NCI-H2196 treated with DMSO at 0.1 percent for 48 hours (cell line): ENCODE measurements at regions not wholly inside any gene's neighbourhood (a gene's known extent, or its start where the extent isn't known, plus 50 kb on each side); places are given as distances from the start of the nearest gene placed in this dataset.
"Not testable (repeated sequence)": the region's sequence is repeated elsewhere in the genome, so short reads cannot be mapped to it uniquely, and the experiment has no call there.

ENCODE experiments used
- DNase-seq: peaks from one replicate; lab custom pipeline; 2025; ENCODE audit not compliant: unreplicated experiment; lab: John Stamatoyannopoulos, UW

DNA sequence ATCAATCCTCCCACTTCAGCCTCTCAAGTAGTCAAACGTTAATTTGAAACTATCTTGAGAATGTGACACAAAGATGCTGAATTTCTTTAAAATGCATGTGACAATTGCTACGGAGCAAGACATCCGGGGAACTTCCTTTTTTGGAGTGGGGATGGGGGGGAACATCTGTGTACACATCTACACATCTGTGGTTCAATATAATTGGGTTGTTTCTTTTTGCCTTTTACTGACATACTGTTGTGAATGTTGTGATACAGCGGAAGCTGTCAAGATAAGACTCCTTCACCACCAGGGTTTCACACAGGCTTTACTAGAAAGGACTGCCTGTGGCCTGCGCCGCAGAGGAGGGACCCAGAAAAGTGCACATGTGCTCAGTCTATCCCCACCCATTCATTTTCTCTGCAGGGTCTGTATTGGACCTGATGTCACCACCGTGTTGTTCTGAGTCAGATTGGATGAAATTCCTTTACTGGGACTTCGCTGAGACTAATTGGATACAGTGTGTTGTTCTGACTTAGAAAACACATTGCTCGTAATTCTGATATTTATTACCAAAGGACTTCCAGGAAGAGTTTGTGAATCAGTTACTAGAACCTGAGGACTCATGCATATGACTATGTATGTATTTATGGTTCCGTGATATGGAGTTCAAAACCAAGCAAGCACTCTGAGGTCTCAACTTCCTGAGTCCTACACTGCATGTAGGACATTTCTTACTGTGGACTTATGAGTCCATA is 98.7 kb upstream of the SGK1 start:
- no peak for DNase-seq

DNA sequence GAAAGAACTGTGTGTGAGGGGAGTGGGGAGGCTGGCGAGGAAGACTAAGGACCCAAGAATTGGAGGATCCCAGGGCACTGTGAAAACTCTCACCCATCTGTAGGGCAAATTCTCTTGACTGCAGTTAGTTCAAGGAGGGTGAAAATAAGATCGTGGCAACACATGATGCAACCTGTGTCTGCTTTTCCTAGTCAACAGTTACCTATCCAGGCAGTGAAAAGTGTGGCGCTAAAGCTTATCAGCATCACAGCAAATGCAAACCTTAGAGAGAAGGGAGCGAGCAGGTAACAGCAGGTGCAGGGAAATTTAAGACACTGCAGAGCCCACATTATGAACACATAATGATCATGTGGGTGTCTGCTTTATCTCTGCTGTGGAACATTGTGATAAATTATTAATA is 97.7 kb upstream of the SGK1 start:
- DNase-seq = no peak

DNA sequence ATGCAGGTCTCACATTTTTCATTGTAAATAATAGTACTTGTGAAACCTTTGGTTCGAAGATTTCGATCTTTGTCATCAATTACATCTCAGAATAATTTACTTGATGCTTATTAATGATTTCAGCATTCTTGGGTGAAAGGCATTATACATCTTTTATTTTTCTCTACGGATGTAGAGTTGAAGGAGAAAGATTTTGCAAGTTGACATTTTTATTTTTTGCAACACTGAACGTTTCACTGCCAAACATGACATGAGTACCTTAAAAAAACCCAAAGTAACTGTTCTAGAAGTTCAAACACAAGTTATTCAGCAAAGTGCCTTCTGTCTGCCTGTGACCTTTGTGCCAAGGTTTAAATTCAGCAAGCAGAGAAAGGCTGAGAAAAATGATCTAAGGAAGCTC is 97.3 kb upstream of the SGK1 start:
- DNase-seq = no peak

DNA sequence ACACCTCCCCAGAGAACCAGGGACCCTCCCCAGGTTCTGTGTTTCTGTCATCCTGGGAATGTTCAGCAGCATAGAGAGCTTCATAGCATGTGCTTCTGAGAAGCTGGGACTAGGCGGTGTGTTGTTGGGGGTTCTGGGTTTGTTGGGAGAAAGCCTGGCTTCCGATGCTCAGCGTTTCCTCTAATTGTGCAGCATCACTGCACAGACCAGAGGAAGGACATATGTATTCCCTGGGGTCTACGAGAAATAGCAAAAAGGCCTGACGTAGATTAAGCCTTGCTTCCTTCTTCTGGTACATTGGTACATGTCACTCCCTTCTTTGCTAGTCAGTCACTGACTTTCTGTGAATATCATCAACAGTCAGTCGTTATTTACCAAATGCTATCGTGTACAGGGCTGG is 96.9 kb upstream of the SGK1 start:
- DNase-seq = no peak

DNA sequence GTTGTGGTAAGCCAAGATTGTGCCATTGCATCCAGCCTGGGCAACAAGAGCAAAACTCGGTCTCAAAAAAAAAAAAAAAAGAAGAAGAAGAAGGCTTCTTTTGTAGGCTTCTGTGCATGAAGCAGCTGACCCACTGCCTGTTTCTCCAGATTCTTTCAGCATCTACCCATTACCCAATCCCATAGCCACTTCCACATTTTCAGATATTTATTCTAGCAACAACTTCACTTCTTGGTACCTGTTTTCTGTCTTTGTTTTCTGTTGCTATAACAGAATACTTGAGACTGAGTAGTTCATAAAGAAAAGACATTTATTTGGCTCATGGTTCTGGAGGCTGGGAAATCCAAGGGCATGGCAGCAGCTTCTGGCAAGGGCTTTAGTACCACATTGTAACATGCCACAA is 95.3 kb upstream of the SGK1 start:
- no peak for DNase-seq

DNA sequence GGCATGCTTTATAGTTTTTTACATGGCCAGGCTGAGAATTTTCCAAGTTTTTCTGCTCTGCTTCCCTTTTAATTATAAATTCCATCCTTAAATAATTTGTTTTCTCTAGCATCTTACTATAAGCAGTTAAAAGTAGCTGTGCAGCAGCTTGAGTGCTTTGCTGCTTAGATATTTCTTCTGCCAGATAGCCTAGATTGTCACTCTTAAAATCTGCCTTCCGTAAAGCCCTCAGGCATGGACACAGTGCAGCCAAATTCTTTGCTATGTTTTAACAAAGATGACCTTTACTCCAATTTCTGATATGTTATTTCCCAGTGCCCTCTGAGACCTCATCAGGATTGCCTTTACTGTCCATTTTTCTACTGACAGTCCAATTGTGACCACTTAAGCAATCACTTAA is 92.6 kb upstream of the SGK1 start:
- no peak for DNase-seq

DNA sequence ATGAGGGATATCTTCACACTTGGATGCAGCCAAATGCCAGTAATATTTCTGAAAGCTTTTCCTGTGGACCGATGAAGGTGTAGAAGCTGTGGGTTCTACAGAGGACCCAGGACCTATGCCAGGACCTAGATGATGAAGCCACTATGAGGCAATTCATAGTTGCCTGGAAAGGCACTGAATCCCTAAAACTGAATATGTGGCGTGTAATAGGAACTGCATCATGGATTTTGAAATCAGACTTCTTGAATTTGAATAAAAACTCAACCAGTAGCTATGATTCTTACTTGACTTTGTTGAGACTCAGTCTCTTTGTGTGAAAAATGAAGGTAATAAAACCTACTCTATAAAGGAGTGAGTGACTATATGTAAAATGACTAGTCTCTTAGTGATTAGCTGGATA is 89.9 kb upstream of the SGK1 start:
- no peak for DNase-seq

DNA sequence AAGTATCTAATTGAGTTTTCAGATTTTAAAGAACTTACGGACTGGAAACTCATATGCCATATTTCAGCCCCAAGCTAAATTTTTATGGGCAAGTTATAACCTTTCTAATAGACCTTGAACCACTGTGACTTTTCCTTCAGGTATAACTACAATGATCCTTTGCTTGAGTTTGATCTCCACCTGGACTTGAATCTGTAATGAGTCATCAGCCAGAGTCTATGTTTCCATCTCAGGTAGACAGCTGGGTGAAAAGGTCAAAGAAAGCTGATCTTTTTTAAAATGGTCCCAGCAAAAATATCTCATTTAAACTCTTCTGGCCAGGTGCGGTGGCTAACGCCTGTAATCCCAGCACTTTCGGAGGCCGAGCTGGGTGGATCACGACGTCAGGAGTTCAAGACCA is 88.4 kb upstream of the SGK1 start:
- no peak for DNase-seq

DNA sequence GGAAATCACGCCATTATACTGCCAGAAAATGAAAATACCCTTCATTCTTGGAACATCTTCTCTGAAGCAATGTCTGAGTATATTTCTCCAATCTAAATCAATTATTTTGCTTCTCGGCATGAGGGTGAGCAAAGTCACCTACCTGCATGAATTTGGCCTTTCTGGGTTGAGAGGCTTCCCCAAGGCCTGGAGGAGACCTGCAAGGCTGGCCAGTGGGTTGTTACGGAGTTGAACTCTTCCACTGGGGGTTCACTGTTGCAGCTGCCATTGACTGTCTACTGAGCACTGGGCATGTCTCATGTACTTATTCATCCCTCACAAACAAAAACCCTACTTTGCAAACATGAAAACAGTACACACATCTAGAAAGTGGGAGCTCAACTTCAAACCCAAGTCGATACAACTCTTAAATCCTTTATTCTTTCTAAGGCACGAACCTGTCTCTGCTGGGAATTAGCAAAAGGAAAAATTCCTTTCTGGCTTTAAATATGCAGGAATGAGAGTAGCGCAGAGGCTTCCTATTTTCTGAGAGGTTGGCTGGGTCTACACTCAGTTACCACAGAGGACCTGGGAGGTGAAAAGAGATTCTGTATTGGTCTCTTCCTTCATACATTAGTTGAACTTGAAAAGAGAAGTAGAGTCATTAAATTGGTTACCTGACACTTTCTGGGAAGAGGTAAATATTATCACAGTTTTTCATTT is 87.6 kb upstream of the SGK1 start:
- DNase-seq = no peak

DNA sequence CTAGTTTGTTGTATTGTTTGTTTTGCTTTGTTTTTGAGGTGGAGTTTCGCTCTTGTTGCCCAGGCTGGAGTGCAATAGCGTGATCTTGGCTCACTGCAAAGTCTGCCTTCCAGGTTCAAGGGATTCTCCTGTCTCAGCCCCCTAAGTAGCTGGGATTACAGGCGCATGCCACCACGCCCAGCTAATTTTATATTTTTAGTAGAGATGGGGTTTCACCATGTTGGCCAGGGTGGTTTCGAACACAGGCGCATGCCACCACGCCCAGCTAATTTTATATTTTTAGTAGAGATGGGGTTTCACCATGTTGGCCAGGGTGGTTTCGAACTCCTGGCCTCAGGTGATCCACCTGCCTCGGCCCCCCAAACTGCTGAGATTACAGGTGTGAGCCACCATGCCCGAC is 85.4 kb upstream of the SGK1 start:
- DNase-seq = not testable (repeated sequence)

DNA sequence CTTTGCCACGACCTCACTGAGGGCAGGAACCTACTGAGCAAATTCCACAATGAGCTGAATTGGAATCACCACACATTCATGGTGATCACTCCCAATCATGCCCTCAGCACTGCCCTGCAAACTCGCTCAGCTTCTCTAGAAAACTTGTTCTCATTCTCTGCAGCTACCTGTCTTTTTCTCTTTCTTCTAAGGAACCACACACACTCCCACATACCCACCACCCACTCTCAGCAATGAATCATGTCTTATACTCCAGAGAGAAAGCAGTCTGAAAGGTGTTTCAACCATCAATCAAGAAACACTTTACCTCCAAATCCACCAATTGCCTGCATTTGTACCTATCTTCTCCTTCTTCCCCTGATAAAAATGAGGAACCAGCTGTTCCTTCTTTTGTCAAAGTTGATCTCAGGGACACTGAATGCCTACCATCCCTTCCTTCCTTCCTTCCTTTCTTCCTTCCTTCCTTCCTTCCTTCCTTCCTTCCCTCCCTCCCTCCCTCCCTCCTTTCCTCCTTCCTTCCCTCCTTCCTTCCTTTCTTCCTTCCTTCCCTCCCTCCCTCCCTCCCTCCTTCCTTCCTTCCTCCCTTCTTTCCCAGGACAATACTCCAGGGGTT is 84.6 kb upstream of the SGK1 start:
- no peak for DNase-seq

DNA sequence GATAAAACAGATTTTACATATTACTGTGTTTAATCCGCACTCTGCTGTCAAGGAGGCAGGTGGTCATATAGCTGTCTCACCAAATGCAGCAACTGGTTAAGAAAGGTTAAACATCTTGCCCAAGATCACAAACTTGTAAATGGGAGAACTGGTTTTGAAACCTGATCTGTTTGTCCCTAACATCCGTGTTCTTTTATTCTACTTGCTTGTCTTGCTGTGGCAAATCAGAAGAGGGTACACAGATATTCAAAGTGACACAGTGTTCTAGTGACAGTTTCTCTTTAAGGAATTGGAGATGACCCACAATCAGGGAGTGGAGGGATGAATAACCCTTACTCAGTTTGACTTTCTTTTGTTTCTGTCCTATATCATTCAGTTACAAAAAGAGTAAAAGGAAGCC is 83.0 kb upstream of the SGK1 start:
- DNase-seq = no peak

DNA sequence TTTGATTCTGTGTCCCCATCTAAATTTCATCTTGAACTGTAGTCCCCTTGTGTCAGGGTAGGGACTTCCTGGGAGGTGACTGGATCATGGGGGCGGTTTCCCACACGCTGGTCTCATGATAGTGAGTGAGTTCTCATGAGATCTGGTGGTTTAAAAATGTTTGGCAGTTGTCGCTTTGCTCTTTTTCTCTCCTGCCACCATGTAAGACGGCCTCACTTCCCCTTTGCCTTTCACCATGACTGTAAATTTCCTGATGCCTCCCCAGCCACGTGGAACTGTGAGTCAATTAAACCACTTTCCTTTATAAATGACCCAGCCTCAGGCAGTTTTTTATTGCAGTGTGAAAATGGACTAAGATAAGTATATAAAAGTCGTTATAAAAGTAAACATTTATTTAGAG is 80.5 kb upstream of the SGK1 start:
- no peak for DNase-seq

DNA sequence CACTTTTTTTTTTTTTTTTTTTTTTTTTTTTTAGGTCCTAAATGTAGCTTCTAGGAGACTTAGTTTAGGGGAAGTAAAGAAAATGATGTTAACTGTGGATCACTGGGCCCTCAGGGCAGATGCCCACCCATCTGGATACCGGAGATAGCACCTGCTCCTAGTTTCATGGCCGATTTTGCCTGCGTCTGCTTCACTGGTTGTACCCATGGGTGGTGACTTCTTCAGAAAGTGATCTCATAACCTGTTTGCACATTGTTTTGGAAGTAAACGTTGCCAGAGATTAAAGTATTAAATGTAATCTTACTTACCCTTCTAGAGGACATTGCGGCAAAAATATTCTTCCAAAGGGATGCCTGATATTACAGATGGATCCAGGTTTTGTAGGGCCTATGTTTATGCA is 79.8 kb upstream of the SGK1 start:
- DNase-seq = no peak

DNA sequence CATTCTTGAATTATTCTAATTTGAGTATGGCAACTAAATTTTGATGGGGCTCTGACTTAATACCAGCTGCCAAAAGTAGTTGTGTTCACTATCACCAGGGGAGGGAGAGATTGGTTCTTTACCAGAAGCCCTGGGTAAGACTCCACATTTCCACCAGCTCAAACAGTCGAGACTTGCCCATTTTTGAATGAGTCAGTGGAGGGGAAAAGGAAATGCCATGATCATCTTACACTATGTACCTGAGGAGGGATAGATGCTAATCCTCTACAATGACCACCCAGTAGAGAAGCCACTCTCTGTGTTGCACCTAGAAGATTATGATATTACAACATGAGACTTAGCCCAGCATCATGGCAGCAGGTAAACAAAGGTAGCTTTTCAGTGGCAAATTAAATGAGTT is 77.0 kb upstream of the SGK1 start:
- no peak for DNase-seq

DNA sequence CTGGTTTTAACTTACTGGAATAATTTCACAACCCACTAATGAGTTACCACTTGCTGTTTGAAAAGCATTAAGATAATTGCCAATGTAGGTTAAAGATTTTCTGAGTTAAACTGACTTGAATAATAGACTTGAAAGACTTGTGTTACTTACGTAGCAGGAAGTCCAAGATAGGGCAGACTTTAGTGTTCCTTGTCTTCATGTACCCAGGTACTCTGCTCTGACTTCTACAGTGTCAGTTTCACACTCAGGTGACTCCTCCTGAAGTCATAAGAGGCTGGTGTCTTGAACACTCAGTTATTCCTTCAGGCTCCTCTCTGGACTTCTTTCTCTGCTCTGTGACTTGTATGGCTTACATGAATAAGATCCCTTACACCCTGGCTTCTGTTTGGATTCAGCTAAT is 76.3 kb upstream of the SGK1 start:
- DNase-seq = no peak

DNA sequence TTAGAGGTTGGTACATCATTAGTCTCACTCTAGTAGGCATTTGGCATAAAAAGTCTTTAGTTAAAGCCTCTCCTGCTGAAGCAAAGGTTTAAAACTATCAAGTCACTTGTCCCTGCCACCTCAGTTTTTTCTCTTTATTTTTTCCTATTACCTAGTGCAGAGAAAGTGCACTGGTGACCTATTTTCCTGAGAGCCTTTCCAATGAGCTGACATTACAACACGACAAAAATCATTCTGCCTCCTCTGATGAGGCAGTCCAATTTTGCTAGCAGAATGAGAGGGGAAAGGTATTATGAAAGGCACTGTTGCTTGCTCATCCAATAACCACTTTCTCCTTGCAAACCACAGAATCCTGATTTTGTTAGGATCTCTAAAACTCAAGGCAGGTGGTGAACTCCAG is 73.3 kb upstream of the SGK1 start:
- DNase-seq = no peak

DNA sequence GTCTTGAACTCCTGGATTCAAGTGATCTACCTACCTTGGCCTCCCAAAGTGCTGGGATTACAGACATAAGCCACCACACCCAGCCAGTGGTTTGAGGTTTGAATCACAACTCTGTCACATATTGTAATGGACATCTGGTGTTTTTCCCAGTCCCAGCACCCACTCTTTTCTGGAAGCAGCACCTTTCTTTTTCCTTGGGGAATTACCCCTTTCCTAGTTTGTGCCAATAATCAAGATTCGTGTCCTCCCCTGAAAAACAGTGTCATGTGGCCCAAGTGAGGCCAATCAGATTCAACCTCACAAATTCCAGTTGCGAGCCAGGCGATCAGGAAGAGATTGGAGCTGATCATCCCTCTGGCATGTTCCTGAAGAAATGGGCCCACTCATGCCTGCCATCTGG is 71.7 kb upstream of the SGK1 start:
- no peak for DNase-seq

DNA sequence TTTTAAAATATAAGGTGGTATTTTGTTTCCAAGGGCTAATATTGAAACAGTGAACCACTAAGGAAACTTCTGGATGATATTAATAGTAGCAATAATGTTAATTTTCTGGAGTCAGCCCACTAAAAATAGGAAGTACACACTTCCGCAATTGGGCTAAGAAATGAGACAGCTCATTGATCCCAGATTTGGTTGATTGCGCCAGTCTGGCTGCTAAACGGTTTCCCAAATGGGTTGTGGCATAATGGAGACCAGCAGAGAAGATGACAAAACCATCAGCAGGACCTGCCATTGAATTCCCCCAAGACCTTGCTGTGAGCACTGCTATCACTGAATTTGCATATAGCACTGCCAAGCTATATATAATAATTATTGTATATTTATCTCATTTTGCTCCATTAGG is 71.2 kb upstream of the SGK1 start:
- DNase-seq = no peak

DNA sequence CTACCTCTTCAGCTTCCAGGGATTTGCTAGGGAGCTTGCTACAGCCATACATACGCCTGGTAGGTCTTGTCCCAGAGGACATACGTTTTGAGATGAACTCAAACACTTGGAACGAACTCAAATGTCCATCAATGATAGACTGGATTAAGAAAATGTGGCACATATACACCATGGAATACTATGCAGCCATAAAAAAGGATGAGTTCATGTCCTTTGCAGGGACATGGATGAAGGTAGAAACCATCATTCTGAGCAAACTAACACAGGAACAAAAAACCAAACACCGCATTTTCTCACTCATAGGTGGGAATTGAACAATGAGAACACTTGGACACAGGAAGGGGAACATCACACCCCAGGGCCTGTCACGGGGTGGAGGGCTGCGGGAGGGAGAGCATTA is 68.6 kb upstream of the SGK1 start:
- DNase-seq = not testable (repeated sequence)

DNA sequence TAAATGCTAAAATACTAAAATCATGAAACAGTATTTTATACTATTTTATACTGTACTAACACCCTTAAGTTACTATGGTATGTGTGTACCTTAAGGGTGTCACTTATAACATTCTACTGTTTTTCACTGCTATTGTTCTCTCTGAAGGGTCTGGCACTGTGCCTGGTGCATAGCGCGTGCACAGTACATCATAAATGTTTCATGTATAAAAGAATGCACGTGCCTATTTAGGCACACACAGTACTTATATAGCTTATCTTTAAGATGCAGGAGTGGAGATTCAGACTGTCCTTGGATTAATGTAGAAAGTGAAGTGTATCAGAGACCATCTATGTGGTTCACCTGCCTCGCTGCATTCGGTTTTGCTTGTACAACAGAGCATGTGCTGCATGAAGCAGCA is 64.0 kb upstream of the SGK1 start:
- no peak for DNase-seq

DNA sequence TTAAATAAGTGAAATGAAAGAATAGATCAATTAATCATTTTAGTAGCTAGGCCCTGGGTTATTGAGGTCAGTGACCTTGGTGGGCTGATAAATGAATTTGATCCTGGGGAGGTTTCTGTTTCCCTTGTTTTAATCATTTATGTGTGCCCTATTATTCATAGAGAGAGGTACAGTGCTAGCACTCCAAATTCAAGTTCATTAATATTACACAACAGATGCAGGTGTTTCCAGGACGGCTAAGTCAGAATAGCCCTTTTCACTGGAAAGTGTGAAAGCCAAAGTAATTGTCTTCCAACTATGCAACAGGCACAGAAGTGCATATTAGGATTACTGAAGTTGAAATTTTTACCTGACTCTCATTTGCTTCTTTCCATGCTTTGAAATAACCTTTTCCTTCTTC is 61.7 kb upstream of the SGK1 start:
- DNase-seq = no peak

DNA sequence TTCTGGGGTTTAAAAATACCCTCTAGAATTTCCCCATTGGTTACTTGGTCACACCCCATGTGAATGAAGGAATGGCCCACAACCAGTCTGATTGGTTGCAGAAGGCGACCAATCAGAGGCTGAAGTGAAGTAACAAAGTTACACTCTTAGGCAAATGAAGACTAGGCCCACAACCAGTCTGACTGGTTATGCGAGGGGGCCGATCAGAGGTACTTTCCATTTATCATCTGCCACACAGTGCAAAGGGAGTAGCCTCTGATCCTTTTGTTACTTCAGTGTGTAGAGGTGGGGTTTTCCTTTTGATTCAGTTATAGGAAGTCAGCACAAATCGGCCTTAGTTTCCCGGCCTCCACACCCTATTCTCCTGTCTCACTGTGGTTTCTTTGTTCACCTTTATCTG is 61.2 kb upstream of the SGK1 start:
- no peak for DNase-seq
